ENCODE measurements at regions not wholly inside any gene's neighbourhood (a gene's known extent, or its start where the extent isn't known, plus 50 kb on each side); places are given as distances from the start of the nearest gene placed in this dataset.

DNA sequence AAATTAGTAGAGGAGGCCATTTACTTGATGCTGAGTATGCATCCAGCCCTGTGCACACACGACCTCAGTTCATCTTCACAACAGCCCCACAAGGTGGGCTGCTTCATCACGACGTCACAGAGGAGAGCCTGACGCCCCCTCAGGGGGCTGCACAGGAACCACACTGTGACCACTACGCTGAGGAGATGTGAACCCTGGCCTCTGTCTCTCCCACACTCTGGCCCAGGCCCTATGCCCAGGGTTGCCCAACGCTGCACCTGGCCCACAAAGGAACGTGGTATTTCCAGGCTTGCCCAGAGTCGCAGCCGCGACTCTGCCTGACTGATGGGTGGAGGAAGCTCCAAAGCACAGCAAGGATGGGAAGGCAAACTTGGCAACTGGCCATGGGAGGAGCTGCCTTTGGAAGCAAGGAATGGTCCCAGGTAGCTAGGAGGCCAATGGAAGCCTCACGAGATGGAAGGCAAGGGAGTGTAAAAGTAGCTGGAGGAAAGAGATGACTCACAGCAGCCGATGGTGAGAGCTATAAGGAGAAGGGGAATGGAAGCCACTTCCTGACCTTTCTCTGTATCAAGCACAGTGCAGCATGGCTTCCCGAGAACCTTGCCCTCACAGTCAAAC, 226.0 kb downstream of the KLF13 start:
- TF ChIP-seq, protein P1, sequence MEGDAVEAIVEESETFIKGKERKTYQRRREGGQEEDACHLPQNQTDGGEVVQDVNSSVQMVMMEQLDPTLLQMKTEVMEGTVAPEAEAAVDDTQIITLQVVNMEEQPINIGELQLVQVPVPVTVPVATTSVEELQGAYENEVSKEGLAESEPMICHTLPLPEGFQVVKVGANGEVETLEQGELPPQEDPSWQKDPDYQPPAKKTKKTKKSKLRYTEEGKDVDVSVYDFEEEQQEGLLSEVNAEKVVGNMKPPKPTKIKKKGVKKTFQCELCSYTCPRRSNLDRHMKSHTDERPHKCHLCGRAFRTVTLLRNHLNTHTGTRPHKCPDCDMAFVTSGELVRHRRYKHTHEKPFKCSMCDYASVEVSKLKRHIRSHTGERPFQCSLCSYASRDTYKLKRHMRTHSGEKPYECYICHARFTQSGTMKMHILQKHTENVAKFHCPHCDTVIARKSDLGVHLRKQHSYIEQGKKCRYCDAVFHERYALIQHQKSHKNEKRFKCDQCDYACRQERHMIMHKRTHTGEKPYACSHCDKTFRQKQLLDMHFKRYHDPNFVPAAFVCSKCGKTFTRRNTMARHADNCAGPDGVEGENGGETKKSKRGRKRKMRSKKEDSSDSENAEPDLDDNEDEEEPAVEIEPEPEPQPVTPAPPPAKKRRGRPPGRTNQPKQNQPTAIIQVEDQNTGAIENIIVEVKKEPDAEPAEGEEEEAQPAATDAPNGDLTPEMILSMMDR (IDR thresholded peaks at IDR 0.05; ENCODE audit: low read depth, low read length) = no peak

DNA sequence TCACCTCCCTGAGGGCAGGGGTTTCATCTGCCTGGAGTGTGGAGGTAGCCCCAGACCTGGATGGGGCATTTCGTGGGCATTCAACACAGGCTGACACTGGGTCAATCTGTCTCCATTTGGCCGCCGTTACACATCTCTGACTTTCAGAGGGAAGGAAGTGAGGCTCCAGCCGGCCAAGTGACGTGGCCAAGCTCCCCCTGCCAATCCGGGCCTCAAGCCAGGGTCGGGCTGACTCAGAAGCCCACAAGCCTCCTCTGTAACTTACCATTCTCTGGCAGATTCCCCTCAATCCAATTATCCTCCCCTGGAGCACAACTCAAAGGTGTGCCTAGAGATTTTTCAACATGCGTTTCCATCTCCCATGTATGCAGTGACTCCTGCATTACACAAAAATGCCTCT, 227.6 kb downstream of the KLF13 start:
- H3K4me3 ChIP-seq (ENCODE audit: low read depth, low read length) = no peak overlapping the region
- TF ChIP-seq, protein P1 (IDR thresholded peaks at IDR 0.05; ENCODE audit: low read depth, low read length) = no peak

More for the DNA sequence above, 226.0 kb downstream of the KLF13 start:
- no peak overlapping the region for H3K4me3 ChIP-seq (ENCODE audit: low read depth, low read length)

DNA sequence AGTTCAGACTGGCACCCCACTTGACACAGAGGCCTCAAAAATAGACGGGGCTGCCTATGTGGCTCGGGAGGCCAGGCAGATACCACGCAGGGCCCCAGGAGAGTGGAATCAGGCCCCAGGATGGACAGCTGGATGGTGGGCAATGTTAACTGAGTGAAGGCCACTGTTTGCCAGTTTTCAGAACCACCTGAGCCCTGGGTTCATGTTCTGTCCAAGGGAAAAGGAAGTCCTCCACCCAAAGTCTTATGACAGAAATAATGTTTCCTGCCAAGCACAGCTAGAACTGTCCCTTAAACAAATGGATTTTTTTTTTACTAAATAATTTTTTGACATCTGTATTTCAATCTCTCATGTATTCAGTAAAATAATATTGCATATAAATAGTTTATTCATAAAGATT, 228.4 kb downstream of the KLF13 start:
- TF ChIP-seq, protein P1 (IDR thresholded peaks at IDR 0.05; ENCODE audit: low read depth, low read length) = no peak

GRCh38 chr15:31556494-31557150, 230.0 kb downstream of the KLF13 start:
- TF ChIP-seq, protein P1 (IDR thresholded peaks at IDR 0.05; ENCODE audit: low read depth, low read length) = no peak
- no peak overlapping the region for H3K4me3 ChIP-seq (ENCODE audit: low read depth, low read length)

More for the DNA sequence above, 228.4 kb downstream of the KLF13 start:
- H3K4me3 ChIP-seq (ENCODE audit: low read depth, low read length) = no peak overlapping the region

DNA sequence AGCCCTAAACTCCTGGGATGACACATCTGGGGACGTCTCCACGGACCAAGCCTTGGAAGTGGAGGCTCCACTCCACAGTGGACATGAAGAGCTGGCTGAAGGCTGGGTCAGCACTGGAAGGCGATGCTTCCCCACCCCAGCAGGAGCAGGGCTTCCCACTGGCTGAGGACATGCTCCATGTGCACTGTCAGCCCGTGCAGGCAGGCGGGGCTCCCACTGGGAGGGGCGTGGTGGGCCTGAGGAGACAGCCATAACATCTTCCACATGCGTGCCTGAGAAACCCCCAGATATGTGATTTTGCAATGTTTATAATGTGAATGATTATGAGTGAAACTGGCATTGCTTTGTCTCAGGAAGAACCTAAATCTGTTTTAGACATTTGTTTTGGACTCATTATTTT, 231.3 kb downstream of the KLF13 start:
- no peak overlapping the region for H3K4me3 ChIP-seq (ENCODE audit: low read depth, low read length)
- TF ChIP-seq, protein P1 (IDR thresholded peaks at IDR 0.05; ENCODE audit: low read depth, low read length) = no peak

- TF ChIP-seq, protein P1 (IDR thresholded peaks at IDR 0.05; ENCODE audit: low read depth, low read length) = no peak
- no peak overlapping the region for H3K4me3 ChIP-seq (ENCODE audit: low read depth, low read length)
Observed at GRCh38 chr15:31558840-31559239, 232.2 kb downstream of the KLF13 start.

DNA sequence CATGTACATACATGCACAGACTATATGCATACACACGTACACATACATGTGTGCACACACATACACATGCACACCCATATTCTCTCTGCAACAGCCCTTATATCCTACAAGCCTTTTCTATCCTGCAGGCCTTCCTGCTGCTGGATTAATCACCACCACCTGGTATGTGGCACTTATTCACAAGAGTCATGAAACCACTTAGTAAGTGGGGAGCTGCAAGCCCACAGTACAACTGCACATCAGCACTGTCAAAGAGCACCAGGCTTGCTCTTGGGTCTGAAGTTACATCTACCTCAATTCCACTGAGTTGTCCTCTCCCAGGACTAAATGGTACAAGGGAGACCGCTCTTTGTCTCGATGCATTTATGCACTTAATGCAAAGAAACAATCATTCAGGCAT, 233.2 kb downstream of the KLF13 start:
- H3K4me3 ChIP-seq (ENCODE audit: low read depth, low read length) = no peak overlapping the region
- TF ChIP-seq, protein P1 (IDR thresholded peaks at IDR 0.05; ENCODE audit: low read depth, low read length) = no peak
